NCI-H2196 (cell line): ENCODE measurements at regions not wholly inside any gene's neighbourhood (a gene's known extent, or its start where the extent isn't known, plus 50 kb on each side); places are given as distances from the start of the nearest gene placed in this dataset.

Experiments
- DNase-seq: peaks from one replicate; lab custom pipeline; 2025; ENCODE audit not compliant: unreplicated experiment; lab: John Stamatoyannopoulos, UW

DNA sequence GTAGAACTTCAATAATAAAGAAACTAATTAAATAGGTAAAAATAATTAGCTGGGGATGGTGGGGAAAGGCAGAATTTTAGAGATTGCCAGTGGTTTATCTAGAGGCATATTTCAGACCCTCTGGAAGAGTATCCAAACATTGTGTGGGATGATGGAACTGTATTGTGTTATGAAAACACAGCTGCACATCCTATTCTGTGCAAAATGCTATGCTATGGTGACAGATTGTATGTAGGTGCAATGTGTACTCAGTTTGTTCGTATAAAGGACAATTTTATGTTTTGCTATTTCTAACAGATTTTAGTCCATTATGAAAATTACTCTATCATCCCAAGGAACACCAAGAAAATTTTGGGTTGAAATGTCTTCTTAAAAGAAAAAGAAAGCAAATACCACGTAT is 1054.7 kb downstream of the PDHA2 start:
- DNase-seq = no peak

DNA sequence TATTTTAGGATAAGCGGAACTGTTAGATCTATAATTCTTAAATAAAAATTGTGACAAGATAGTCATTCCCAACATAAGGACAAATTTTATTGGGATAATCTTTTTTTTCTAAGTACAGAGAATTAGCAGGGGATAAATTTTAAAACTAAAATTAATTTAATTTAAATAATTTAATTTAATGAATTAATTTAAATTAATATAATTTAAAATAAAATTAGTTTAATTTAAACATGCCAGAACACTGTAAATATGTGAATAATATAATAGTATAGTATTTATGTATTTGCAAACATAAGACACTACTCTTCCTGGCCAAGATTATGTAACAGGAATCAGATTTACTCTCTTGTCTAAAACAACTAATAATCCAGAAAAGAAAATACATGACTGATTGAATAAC is 1055.9 kb downstream of the PDHA2 start:
- DNase-seq = no peak

DNA sequence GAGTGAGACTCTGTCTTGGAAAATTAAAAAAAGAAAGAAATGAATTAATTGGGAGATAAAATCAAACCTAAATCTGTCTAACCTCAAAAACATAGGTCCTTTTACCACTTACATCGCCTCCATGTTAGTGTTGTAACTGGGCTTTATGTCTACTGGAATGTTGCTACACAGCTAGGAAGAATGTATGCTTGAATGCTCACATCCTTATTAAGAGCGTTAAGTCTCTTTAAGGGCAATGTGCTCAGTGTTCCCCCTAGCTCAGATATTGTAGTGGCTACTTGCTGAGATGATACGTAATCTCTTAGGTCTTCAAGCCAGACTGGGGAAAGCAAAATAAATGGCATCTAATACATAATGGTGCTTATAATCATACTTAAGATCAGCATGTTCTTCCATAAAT is 1072.8 kb downstream of the PDHA2 start:
- no peak for DNase-seq

DNA sequence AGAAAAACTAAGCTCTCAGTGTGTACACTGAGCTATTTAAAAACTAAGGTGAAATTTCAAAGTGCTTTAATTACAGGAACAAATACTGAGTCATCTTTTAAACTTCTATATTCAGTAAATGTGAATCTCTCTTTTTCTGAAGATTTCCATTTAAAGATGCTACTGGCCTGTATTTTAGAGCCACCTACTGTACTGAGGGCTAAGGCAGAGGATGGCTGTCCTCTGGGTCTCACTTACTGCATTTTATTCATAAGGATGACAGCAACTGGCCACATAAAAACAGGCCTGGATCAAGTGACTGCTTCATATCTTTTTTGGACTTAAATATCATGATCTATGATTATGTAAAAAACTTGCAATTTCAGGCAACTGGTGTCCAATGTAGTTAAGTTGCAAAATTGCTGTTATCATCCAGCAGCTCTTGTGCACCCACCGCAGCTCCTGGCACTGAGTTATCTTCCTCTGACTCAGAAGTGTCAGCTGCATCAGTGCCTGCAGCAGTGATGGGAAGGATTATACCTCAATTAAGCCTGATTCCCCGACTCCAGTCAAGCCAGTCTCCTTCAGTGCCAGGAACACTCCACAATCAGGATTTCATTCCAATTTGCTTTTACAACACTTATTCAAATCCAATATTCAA is 1073.7 kb downstream of the PDHA2 start:
- no peak for DNase-seq

DNA sequence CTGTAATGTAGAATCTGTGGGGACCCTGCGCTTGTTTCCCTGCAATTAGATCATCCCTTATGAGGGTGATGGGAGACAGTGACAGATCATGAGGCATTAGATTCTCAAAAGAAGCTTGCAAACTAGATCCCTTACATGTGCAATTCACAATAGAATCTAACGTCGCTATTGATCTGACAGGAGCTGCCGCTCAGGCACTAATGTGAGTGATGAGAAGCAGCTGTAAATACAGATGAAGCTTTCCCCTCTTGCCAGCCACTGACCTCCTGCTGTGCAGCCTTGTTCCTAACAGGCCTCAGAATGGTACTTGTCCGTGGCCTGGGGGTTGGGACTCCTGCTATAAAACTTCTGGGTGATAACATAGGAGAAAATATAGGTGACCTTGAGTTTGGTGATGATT is 1076.8 kb downstream of the PDHA2 start:
- no peak for DNase-seq

DNA sequence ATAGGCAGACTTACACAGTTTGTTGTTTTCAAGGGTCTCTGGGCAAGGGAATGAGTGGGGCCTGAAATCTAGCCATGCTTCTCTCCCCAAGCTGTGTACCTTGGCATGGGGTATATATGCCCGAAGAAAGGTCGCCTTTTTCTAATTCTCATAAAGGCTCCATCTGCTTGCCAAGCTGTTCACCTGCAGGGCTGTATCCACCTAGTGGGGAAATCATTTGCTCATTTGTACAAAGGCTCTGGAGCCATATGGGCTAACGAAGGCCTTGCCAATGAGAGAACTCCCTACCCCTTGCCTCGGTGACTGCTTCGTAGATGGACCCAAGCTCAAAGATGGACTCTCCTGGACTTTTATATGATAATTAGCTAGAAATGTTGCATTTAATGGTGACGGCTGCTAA is 1097.0 kb downstream of the PDHA2 start:
- no peak for DNase-seq

DNA sequence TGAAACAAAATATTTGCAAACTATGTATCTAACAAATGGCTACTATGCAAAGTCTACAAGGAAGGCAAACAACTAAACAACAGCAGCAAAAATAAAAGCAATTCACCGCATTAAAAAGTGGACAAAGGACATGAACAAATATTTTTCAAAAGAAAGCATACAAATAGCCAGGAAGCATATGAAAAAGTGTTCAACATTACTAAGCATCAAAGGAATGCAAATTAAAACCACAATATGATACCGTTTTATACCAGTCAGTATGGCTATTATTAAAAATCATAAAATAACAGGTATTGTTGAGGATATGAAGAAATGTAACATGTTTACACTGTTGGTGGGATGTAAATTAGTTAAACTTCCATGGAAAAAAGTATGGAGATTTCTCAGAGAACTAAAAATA is 1106.7 kb downstream of the PDHA2 start:
- DNase-seq = no peak

DNA sequence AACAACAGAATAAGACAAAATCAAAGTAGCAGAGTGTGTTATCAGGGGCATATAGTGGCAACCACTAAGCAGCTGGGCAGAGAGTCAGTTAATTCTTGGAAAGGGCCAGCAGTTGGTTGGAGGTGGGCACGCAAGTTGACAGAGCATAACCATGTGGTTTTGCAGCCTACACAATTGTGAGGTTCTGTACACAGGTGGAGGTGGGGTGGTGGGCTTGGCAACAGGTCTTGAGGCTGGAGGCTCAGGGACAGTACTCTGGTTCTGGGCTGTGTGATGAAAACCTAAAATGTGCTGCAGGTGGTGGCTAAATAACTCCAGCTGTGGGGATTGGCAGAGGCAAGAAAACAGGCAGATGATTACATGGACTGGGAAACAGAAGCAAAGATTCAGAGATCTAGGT is 1112.7 kb downstream of the PDHA2 start:
- no peak for DNase-seq

DNA sequence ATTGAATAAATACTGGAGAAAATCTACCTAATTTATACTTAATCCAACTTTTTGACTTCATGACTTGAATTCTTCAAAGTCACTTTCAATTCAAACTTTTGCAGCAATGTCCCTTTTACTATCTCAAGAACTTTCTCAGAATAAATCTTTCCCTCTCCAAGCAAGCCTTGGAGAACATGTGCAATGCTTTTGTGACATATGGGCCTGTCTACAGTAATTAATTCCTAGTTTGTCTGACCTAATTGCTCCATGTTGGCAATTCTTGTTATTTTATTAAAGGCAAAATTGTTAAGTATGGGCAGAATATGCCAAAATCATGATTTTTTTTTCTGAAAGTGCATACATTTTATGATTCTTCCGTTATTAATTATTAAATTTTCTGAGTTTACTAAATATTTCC is 1115.3 kb downstream of the PDHA2 start:
- DNase-seq = no peak

DNA sequence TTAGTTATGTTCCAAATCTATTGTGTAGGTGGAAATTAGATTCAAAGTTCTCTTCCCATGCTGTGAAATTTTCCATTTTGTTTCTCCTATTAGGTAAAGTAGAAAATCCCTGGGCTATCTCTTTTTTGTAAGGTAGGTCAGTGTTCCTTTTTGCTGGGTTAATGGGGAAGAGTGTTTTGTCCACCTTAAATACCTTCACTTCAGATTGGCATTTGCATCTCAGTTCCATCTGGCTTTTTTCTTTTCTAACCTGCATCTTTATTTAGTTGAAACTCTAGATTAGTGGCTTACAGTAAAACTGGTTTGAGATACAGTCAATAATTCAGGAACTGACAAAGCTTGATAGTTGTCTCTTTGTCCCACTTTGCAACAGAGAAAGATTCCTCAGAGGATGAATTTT is 1115.8 kb downstream of the PDHA2 start:
- DNase-seq = no peak

DNA sequence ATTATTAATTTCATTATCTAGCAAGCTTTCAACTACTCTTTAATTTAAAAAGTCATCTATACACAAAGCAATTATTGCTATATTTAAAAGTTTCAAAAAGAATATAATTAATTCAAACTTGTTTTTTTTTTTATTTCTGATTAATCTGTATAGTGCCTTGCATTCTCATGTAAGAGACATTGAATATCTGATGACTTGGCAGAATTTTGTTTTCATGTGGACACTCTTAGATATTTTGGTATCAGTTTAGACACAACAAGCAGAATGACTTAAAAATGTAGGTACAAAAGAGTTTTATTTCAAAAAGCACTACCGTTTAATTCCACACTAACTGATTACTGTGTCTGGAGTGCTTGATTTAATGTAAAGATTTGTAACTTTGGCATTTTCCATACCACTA is 1129.6 kb downstream of the PDHA2 start:
- DNase-seq = no peak

DNA sequence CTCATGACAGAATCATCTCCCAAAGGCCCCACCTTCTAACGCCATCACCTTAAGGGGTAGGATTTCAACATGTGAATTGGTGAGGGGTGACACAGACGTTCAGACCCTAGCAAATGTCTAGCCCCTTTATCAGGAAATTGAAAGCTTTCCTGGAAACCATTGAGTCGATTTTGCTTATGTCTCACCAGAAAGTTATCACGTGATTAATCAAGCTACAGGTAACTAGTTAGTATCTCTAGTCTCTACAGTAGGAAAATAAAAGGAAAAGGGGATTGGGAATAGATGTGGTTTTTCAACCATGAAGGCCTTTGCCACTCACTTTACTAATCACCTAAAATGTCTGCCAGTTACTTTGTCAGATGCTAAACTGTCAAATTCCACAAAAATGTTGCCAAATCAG is 1133.0 kb downstream of the PDHA2 start:
- no peak for DNase-seq

DNA sequence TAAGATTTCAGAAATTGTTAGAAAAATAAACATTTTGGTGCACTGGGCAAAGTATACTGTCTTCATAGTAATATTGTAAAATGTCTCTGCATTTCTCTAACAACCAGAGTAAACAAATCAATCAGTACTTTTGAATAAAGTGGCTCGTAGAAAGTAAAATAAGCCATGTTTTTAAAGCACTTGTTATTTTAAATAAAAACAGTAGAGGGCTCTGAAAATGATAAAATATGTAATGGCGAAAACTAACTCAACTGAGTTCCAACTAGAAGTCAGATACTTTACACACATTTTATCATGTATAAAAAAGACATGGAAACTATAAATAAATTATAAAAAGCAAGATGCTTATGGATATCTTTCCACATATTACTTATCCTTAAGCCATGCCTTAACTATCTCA is 1134.4 kb downstream of the PDHA2 start:
- DNase-seq = no peak

DNA sequence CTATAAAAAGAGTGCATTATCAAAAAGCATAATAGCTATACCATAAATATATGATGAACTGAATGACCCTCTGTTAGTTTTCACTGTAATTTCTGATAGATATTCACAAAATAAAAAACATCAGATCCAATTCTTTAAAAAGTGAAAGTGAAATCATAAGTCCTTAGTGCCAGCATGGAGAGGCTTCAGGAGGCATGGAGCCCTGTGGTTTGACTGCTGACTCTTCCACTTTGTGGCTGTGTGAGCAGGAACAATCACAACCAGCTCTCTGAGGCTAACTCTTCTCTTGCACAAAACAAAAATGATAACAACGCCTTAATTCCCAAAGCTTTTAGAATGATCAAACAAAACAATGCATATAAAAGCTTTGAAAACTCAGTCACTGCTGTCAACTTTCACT is 1143.9 kb downstream of the PDHA2 start:
- no peak for DNase-seq

DNA sequence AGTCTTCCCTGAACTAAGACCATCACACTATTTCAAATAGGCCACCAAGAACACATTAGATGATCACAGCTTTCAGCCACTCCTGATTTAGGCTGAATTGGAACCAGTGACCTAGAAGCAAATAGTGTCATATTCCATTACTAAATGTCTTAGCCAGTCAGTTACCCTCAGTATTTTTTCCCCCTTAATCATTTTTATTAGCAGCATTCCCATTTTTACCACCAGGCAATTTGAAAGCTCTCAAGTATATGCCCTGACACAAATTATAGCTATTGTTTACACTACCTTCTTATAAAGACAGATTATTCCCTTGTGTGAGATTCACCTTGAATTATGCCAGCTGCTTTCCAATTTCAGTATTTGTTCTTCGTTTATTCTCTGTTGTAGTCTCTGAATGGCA is 1146.9 kb downstream of the PDHA2 start:
- DNase-seq = no peak

DNA sequence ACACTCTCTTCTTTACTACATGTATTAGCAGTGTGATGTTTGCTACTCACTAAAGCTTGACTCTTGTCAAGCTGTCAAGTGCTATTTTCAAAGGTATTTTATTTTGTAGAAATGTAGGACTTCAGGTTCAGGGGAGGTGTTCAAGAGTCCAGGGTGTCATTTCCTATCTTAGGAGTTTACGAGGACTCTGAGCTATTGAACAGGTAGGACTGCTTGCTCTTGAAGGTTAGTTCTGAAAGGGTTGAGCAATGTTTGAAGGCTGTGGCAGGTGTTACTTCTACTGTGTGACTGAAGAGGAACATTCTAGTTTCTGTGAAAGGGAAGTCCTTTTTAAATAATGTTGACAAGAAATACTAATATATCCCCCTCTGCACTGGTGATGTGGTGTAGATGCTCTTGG is 1151.2 kb downstream of the PDHA2 start:
- no peak for DNase-seq

DNA sequence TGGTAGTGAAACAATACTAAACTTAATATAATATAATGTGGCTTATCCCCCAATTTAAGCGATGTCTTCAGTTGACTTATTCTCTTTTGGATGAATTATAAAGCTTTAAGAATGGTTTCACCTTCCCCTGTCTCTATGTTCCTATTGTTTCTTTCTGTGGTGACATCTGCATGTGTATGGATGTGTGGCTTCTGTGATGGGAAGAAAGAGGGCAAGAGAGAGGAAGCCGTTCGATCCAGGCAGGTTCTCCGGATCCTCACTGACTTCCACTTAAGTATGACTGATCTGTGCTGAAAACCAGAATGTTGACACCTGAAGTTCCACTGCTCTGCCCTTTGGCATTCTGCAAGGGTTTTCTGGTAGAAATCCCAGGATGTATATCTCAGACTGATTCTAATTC is 1150.8 kb downstream of the STPG2 start:
- DNase-seq = no peak

DNA sequence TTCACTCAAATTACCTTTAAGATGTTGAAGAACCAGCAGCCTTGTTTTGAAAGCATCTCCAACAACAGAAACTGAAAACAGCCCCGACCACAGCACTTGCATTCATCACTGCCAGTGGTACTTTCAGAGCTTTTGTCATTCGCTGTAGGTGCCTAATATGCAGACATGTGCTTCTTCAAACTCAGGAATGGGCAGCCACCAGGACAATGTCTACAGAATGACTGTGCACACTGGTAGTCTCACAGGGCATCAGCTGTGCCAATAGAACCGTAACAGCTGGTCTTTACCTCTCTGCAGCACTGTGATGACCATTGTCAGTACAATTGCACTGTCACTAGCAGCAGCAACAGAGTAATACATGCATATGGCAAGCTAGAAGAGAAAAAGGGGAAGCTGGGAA is 1149.7 kb downstream of the STPG2 start:
- no peak for DNase-seq

DNA sequence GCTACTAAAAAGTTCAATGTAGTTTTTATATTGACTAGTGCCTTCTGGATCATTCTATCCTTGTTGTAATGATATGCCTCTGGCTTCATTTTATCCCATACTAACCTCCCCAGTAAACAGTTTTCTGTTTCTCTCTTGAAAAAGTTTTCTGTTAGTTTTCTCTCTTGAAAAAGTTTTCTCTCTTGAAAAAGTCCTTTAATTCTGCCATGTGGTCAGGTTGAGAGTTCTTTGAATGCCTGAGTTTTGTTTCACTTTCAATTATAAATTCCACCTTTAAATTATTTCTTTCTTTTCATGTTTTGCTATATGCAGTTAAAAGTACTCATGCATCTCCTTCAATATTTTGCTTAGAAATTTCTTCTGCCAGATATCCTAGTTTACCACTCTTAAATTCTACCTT is 1139.6 kb downstream of the STPG2 start:
- DNase-seq = no peak

DNA sequence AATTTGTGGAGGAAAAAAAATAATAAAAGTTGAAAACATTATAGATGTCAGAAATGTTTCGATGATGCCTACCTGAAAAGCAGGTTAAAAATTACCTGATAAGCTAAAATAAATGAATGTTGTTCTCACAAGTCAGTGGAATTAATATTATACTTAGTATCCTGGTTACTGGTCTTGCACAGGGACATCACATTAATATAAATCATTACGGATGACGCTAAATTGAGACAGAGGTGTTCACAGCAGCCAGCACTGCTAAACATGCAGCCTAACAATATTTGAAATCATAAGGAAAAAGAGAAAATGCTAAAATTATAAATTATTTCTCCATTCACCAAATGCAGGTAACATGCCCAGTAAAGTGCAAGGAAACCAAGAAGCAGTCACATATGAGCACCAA is 1130.0 kb downstream of the STPG2 start:
- DNase-seq = no peak

DNA sequence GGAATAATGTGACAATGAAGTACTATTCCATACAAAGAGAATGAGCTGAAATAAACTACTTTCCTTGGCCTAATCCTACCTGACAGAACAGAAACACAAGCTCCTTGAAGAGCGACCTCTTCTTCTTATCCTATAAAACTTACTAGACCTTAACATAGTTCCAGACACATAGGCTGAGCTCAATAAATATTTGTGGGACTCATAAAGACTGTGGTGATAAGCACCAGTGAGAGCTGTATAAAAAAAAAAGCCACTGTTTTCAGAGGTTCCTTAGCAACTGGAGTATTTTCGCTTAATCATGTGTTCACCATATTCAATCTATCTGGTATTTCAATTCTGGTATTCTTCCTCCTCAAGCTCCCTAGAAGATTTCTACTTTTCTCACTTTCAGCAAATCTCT is 1129.6 kb downstream of the STPG2 start:
- DNase-seq = no peak

DNA sequence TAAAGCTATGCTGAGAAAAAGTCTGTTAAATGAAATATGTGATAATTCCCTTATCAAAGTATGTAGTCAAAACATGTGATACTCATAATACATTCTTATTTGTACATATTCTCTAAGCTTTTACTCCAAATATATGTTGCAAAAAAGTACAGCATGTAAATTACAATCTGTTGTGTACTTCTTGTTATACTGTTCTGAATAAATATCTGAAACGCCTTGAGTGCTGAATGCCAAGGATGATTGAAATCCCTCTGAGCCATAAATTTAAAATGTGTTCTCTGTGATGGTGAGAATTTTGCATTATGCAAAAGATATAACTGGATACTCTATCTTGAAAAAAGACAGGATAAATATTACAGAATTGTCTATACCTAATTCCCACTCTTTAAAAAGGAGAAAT is 1128.0 kb downstream of the STPG2 start:
- DNase-seq = no peak

DNA sequence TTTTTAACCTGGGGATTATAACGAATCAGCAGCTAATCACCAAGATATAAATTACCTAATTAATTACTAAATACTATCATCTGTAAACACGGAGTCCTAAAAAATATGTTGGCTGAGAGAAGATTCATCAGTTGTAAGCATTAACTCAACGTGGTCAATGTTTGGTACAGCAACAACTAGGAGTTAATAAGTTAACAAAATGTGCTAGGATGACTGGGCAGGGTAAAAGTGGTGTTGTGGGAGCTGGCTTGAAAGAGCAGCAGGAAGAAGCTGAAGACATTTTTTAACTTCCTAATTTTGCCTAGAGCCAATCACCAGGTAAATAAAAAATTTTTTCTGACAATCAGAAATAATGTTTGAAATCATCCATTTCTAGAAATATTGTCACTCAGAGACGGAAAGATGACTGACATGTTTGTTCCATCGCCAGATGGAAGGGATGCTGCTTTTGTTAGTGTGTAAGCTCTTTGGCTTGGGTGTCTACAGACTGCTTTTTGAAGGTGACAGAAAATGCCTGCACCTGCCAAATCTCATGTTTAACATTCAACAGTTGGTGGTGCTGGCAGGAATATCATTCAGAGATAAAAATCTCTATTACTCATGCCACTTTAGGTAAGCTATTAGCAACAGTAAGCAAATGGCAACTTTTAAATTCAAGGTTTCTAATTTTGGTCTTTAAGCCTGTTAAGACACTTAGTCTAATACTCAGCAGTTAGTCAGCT is 1126.9 kb downstream of the STPG2 start:
- DNase-seq = no peak
